ENCODE measurements at regions not wholly inside any gene's neighbourhood (a gene's known extent, or its start where the extent isn't known, plus 50 kb on each side); places are given as distances from the start of the nearest gene placed in this dataset.
"Not testable (repeated sequence)": the region's sequence is repeated elsewhere in the genome, so short reads cannot be mapped to it uniquely, and the experiment has no call there.

DNA sequence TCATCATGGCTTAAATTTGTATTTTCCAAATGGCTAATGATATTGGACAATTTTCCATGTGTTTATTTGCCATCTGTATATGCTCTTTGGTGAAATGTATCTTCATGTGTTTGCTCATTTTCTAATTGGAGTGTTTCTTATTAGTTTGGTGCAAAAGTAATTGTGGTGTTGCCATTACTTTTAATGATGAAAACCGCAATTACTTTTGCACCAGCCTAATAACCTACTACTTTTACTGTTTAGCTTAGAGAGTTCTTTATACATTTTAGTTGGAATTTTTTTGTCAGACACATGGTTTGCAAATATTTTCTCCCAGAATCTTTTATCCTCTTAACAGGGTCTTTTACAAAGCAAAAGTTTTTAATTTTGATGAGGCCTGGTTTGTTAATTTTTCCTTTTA lies 141.0 kb upstream of the AGTR1 start:
- H3K4me3 ChIP-seq (ENCODE audit: low read depth in 1 of 2, low read length in 2 of 2), result no peak overlapping the region
- no peaks in the 10 kb centered on the region for H3K36me3 ChIP-seq (ENCODE audit: insufficient read depth, low read length)
- H3K27ac ChIP-seq (ENCODE audit: low read depth, low read length), result no peak overlapping the region
- H3K9me3 ChIP-seq (ENCODE audit: low read length), result no peaks in the 10 kb centered on the region
- no peaks in the 10 kb centered on the region for H3K27me3 ChIP-seq (ENCODE audit: control insufficient read depth in 1 of 2, insufficient read depth in 2 of 2, low read length in 2 of 2)
- H3K4me1 ChIP-seq (ENCODE audit: insufficient read depth, low read length), result peaks cover 4% of the 10 kb centered on the region
- H3K9ac ChIP-seq (ENCODE audit: low read length), result no peak overlapping the region

DNA sequence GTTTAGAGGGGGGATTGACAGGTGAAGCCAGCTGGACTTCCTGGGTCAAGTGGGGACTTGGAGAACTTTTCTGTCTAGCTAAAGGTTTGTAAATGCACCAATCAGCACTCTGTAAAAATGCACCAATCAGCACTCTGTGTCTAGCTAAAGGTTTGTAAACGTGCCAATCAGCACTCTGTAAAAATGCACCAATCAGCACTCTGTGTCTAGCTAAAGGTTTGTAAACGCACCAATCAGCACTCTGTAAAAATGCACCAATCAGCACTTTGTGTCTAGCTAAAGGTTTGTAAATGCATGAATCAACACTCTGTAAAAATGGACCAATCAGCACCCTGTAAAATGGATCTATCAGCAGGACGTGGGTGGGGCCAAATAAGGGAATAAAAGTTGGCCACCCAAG lies 120.1 kb upstream of the AGTR1 start:
- H3K9ac ChIP-seq (ENCODE audit: low read length); H3K27me3 ChIP-seq (ENCODE audit: control insufficient read depth in 1 of 2, insufficient read depth in 2 of 2, low read length in 2 of 2); H3K27ac ChIP-seq (ENCODE audit: low read depth, low read length); H3K4me3 ChIP-seq (ENCODE audit: low read depth in 1 of 2, low read length in 2 of 2); H3K9me3 ChIP-seq (ENCODE audit: low read length); H3K36me3 ChIP-seq (ENCODE audit: insufficient read depth, low read length): not testable (repeated sequence)
- H3K4me1 ChIP-seq (ENCODE audit: insufficient read depth, low read length), result peaks cover 15% of the 10 kb centered on the region

DNA sequence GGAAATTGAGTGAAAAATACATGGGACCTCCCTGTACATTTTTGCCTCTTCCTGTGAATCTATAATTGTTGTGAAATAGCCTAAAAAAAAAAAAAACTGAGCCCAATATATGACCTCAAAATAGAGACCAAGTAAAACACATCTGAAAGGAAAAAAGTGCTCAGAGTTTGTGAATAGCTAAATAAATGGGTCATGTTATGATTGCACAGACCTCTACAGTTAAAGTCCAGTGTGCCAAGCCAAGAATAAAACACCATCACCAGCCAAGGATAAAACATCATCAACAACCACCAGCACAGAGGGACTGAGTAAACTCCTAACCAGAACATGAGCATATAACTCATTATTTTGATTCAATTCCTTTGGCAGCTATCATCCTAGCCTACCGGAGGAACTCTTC lies 115.6 kb upstream of the AGTR1 start:
- Histone ChIP-seq H3K9ac (ENCODE audit: low read length) (no peak overlapping the region), H3K4me3 (ENCODE audit: low read depth in 1 of 2, low read length in 2 of 2) (no peak overlapping the region), H3K27ac (ENCODE audit: low read depth, low read length) (no peak overlapping the region), H3K9me3 (ENCODE audit: low read length) (no peaks in the 10 kb centered on the region), H3K36me3 (ENCODE audit: insufficient read depth, low read length) (no peaks in the 10 kb centered on the region), H3K27me3 (ENCODE audit: control insufficient read depth in 1 of 2, insufficient read depth in 2 of 2, low read length in 2 of 2) (no peaks in the 10 kb centered on the region), H3K4me1 (ENCODE audit: insufficient read depth, low read length) (peaks cover 20% of the 10 kb centered on the region)

DNA sequence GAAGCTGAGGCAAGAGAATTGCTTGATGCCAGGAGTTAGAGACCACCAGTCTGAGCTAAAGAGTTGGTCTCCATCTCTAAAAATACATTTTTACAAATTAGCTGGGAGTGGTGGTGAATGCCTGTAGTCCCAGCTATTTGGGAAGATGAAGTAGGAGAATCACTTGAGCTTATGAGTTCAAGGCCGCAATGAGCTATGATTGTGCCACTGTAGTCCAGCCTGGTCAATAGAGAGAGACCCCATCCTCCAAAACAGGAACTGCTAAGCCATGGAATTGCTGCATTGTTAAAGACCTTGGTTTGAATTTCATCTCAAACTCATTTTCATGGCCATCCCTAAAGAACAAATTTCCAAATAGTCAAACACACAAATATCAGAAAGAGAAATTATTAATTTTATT lies 113.9 kb upstream of the AGTR1 start:
- H3K27ac ChIP-seq (ENCODE audit: low read depth, low read length), result no peak overlapping the region
- peaks cover 20% of the 10 kb centered on the region for H3K4me1 ChIP-seq (ENCODE audit: insufficient read depth, low read length)

DNA sequence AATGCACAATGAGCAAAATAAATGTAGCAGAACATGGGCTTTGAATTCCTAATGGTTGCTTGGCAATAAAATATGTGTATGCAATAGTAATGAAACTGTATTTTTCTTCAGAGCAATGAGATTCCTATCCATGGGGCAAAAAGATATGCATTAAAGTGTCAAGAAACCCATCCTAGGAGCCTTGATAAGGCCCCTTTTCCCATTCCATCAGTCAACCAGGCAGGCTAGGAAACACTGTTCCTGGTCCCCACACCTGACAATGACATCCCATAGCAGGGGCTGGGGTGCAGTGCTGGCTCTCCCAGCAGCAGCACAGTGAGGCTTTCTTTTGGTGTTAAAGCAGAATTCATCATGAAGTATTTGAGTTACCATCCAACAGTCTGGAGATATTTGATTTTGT lies 113.3 kb upstream of the AGTR1 start:
- H3K4me1 ChIP-seq (ENCODE audit: insufficient read depth, low read length), result peaks cover 20% of the 10 kb centered on the region
- H3K36me3 ChIP-seq (ENCODE audit: insufficient read depth, low read length), result no peaks in the 10 kb centered on the region
- H3K27me3 ChIP-seq (ENCODE audit: control insufficient read depth in 1 of 2, insufficient read depth in 2 of 2, low read length in 2 of 2), result no peaks in the 10 kb centered on the region
- no peaks in the 10 kb centered on the region for H3K9me3 ChIP-seq (ENCODE audit: low read length)
- no peak overlapping the region for H3K4me3 ChIP-seq (ENCODE audit: low read depth in 1 of 2, low read length in 2 of 2)
- no peak overlapping the region for H3K9ac ChIP-seq (ENCODE audit: low read length)
- no peak overlapping the region for H3K27ac ChIP-seq (ENCODE audit: low read depth, low read length)

More for the DNA sequence above, 113.9 kb upstream of the AGTR1 start:
- Histone ChIP-seq H3K27me3 (ENCODE audit: control insufficient read depth in 1 of 2, insufficient read depth in 2 of 2, low read length in 2 of 2) (no peaks in the 10 kb centered on the region), H3K9ac (ENCODE audit: low read length) (no peak overlapping the region), H3K9me3 (ENCODE audit: low read length) (no peaks in the 10 kb centered on the region), H3K4me3 (ENCODE audit: low read depth in 1 of 2, low read length in 2 of 2) (no peak overlapping the region), H3K36me3 (ENCODE audit: insufficient read depth, low read length) (no peaks in the 10 kb centered on the region)

DNA sequence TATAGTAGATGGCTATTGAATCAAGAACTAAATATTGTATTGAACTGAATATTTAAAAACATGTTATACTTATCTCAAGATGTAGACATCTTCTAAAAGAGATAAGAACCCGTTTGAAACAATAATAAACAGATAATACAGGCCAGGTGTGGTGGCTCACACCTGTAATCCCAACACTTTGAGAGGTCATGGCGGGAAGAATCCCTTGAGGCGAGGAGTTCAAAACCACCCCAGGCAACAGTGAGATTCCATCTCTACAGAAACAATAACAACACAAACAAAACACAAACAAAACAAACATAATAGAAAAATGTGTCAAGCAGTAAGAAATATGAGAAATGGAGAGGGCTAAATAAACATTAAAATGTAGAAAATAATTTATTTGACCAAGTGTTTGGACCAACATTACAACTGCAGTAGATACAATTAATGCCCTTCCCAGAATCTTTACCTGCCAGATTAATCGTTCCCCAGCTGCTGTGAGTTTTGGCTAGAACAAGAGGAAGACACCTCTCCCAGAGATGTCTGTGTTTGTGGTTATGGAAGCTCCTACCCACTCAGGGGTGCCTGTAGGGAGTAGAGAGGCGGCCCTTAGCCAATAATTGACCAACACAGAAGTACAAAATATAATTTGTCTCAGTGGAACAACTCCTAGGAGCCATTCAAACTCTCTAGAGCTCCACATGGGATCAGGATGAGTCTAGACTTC lies 111.9 kb upstream of the AGTR1 start:
- Histone ChIP-seq H3K27me3 (ENCODE audit: control insufficient read depth in 1 of 2, insufficient read depth in 2 of 2, low read length in 2 of 2) (no peaks in the 10 kb centered on the region), H3K4me1 (ENCODE audit: insufficient read depth, low read length) (peaks cover 20% of the 10 kb centered on the region), H3K27ac (ENCODE audit: low read depth, low read length) (no peak overlapping the region), H3K9ac (ENCODE audit: low read length) (no peak overlapping the region), H3K36me3 (ENCODE audit: insufficient read depth, low read length) (no peaks in the 10 kb centered on the region), H3K9me3 (ENCODE audit: low read length) (no peaks in the 10 kb centered on the region), H3K4me3 (ENCODE audit: low read depth in 1 of 2, low read length in 2 of 2) (no peak overlapping the region)

DNA sequence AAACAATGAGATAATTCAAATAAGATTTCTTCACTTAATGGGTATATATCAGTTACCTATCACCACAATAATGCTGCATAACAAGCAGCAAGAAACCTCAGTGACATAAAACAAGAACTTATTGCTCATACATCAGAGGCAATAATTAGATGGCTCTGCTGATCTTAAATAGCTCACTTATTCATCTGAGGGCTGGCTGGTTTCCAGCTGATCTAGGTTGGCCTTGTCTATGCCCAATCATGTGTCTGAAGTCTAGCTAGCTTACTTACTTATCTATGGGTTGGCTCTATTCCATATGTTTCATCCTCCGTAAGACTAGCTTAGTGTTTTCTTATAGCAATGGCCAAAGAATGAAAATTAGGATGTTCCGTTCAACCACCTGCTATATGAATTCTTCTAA lies 109.4 kb upstream of the AGTR1 start:
- H3K9ac ChIP-seq (ENCODE audit: low read length), result no peak overlapping the region
- no peaks in the 10 kb centered on the region for H3K4me1 ChIP-seq (ENCODE audit: insufficient read depth, low read length)
- H3K9me3 ChIP-seq (ENCODE audit: low read length), result no peaks in the 10 kb centered on the region
- H3K27me3 ChIP-seq (ENCODE audit: control insufficient read depth in 1 of 2, insufficient read depth in 2 of 2, low read length in 2 of 2), result no peaks in the 10 kb centered on the region
- no peak overlapping the region for H3K27ac ChIP-seq (ENCODE audit: low read depth, low read length)
- H3K36me3 ChIP-seq (ENCODE audit: insufficient read depth, low read length), result no peaks in the 10 kb centered on the region
- H3K4me3 ChIP-seq (ENCODE audit: low read depth in 1 of 2, low read length in 2 of 2), result no peak overlapping the region

DNA sequence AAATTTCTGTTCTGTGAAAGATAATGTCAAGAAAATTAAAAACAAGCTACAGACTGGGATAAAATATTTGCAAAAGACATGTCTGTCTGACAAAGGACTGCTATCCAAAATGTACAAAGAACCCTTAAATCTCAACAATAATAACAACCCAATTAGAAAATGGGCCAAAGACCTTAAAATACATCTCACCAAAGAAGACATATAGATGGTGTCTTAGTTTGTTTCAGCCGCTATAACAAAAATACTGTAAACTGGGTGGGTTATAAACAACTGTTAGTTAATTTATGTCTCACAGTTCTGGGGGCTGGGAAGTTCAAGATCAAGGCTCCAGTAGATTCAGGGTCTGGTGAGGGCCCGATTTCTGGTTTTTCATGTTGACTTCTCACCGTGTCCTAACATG lies 106.2 kb upstream of the AGTR1 start:
- no peak overlapping the region for H3K27ac ChIP-seq (ENCODE audit: low read depth, low read length)
- no peaks in the 10 kb centered on the region for H3K36me3 ChIP-seq (ENCODE audit: insufficient read depth, low read length)
- no peaks in the 10 kb centered on the region for H3K4me1 ChIP-seq (ENCODE audit: insufficient read depth, low read length)
- no peaks in the 10 kb centered on the region for H3K9me3 ChIP-seq (ENCODE audit: low read length)
- no peak overlapping the region for H3K4me3 ChIP-seq (ENCODE audit: low read depth in 1 of 2, low read length in 2 of 2)
- no peaks in the 10 kb centered on the region for H3K27me3 ChIP-seq (ENCODE audit: control insufficient read depth in 1 of 2, insufficient read depth in 2 of 2, low read length in 2 of 2)
- H3K9ac ChIP-seq (ENCODE audit: low read length), result no peak overlapping the region

DNA sequence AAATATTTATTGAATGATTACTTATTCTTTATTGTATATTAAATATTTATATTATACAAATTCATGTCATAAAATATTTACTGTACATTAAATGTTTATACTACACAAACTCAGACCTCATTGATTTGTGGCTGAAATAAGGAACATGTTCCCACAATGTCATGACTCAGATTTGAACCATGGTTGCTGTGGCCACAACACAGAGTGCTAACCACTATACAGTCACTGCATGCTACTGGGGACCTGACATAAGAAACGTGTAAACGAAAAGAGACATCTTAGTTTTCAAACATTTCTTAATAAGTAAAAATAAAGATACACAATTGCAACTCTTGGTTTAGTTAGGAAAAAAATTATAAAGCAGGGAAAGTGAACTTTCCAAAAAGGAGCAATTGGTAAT lies 99.1 kb upstream of the AGTR1 start:
- Histone ChIP-seq H3K27me3 (ENCODE audit: control insufficient read depth in 1 of 2, insufficient read depth in 2 of 2, low read length in 2 of 2) (no peaks in the 10 kb centered on the region), H3K4me1 (ENCODE audit: insufficient read depth, low read length) (no peaks in the 10 kb centered on the region), H3K4me3 (ENCODE audit: low read depth in 1 of 2, low read length in 2 of 2) (no peak overlapping the region), H3K27ac (ENCODE audit: low read depth, low read length) (no peak overlapping the region), H3K9ac (ENCODE audit: low read length) (no peak overlapping the region), H3K36me3 (ENCODE audit: insufficient read depth, low read length) (no peaks in the 10 kb centered on the region), H3K9me3 (ENCODE audit: low read length) (no peaks in the 10 kb centered on the region)

DNA sequence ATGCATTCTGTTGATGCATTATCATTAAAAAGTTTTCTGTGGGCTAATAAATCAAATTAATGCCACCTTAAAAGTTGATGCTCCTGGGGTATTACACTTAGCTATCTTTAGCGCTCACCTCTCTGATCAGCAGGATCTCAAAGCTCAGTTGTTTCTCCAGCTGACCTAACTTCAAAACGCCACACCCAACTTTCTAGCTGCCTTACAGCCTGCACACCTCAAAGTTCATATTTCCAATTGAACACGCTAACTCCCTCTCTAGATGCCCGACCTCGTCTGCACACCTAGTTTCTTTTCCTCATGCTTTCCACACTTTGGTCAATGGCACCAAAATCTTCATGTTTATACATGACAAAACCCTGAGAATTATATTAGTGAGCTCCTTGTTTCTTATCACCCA lies 98.2 kb upstream of the AGTR1 start:
- no peaks in the 10 kb centered on the region for H3K36me3 ChIP-seq (ENCODE audit: insufficient read depth, low read length)
- no peak overlapping the region for H3K9ac ChIP-seq (ENCODE audit: low read length)
- H3K9me3 ChIP-seq (ENCODE audit: low read length), result no peaks in the 10 kb centered on the region
- no peaks in the 10 kb centered on the region for H3K4me1 ChIP-seq (ENCODE audit: insufficient read depth, low read length)
- no peaks in the 10 kb centered on the region for H3K27me3 ChIP-seq (ENCODE audit: control insufficient read depth in 1 of 2, insufficient read depth in 2 of 2, low read length in 2 of 2)
- H3K27ac ChIP-seq (ENCODE audit: low read depth, low read length), result no peak overlapping the region
- no peak overlapping the region for H3K4me3 ChIP-seq (ENCODE audit: low read depth in 1 of 2, low read length in 2 of 2)

DNA sequence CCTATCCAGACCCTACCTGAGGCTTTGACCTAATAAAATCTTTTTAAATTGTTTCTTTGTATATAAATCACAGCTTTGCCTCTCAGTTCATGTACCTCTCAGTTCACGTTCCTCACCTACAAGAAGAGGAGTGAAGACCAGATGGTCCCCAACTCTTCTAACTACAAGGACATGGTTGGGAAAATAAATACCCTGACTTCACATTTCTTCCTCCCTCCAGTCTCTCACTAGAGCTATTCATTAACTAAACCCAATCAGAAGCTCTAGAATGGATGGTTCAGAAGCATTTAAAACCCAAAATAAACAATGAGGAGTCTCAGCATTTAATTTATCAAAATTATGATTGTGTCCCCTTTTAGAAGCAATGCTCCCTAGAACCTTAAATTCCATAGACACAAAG lies 97.3 kb upstream of the AGTR1 start:
- Histone ChIP-seq H3K9me3 (ENCODE audit: low read length) (no peaks in the 10 kb centered on the region), H3K4me3 (ENCODE audit: low read depth in 1 of 2, low read length in 2 of 2) (no peak overlapping the region), H3K9ac (ENCODE audit: low read length) (no peak overlapping the region), H3K4me1 (ENCODE audit: insufficient read depth, low read length) (peaks cover 3% of the 10 kb centered on the region), H3K36me3 (ENCODE audit: insufficient read depth, low read length) (no peaks in the 10 kb centered on the region), H3K27me3 (ENCODE audit: control insufficient read depth in 1 of 2, insufficient read depth in 2 of 2, low read length in 2 of 2) (no peaks in the 10 kb centered on the region), H3K27ac (ENCODE audit: low read depth, low read length) (no peak overlapping the region)

DNA sequence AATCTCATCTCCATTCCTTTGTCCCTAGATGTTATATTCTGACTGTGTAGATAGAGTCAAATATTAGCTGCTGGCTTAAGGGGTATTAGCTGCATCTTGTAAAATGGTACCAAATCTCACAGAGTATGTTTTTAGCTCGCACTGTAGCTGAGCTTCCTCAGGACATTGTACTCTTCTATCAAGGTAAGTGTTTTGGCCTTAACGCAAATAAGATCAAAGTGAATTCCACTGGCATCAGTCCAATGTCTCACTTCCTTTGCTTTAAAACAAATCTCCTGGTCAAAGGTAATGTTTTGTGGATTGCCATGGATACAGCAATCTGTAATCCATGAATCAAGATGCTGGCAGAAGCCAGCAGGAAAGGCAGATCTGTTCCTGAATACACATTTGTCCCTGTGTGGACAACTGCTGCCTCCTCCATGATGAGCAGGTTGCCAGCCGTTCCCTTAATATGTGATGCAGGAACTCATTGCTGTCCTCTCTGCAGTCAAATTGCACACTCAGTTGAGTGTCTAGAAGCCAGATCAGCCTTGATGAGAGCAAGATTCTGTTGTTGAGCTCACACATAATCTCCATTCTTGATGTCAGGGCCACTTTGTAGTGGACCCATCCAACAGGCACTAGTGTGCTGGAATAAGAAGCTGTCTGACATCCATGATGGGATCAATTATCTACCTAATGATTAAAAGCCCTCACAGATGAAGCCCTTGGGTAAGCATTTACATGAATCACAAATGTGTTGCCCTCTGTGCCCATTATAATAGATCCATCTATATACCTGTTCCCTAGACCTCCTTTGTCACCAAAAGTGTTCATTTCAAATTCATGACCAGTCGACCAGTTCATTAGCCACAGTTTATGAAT lies 96.6 kb upstream of the AGTR1 start:
- no peak overlapping the region for H3K27ac ChIP-seq (ENCODE audit: low read depth, low read length)
- H3K4me3 ChIP-seq (ENCODE audit: low read depth in 1 of 2, low read length in 2 of 2), result no peak overlapping the region
- H3K27me3 ChIP-seq (ENCODE audit: control insufficient read depth in 1 of 2, insufficient read depth in 2 of 2, low read length in 2 of 2), result no peaks in the 10 kb centered on the region
- H3K9me3 ChIP-seq (ENCODE audit: low read length), result no peaks in the 10 kb centered on the region
- H3K4me1 ChIP-seq (ENCODE audit: insufficient read depth, low read length), result peaks cover 8% of the 10 kb centered on the region
- H3K9ac ChIP-seq (ENCODE audit: low read length), result no peak overlapping the region
- no peaks in the 10 kb centered on the region for H3K36me3 ChIP-seq (ENCODE audit: insufficient read depth, low read length)
